ENCODE measurements at regions not wholly inside any gene's neighbourhood (a gene's known extent, or its start where the extent isn't known, plus 50 kb on each side); places are given as distances from the start of the nearest gene placed in this dataset.

DNA sequence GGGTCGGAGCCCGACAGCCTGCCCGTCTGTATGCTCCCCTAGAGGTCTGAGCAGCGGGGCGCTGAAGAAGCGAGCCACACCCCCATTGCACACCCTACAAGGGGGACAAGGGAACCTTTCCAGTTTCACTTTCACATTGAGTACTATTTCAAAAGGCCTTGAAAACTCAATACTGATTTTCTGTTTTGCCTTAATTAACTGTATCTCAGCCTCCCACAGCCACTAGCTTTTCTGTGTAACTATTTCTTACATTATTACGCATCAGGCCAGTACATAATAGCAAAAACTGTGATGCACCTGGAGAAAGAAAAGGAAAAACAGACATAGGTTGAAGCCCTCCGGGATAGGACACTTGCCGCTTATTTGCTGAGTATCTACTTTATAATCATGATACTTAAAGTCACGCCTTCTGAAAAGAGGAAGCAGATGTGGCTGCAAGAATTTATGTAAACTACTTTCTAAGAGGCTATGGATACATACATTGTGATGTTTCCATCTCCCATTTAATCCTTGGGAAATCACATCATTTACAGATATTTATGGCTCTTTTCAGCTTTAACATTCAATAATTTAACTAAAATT is 1719.5 kb downstream of the MRPL39 start:
- TF ChIP-seq, protein P1, sequence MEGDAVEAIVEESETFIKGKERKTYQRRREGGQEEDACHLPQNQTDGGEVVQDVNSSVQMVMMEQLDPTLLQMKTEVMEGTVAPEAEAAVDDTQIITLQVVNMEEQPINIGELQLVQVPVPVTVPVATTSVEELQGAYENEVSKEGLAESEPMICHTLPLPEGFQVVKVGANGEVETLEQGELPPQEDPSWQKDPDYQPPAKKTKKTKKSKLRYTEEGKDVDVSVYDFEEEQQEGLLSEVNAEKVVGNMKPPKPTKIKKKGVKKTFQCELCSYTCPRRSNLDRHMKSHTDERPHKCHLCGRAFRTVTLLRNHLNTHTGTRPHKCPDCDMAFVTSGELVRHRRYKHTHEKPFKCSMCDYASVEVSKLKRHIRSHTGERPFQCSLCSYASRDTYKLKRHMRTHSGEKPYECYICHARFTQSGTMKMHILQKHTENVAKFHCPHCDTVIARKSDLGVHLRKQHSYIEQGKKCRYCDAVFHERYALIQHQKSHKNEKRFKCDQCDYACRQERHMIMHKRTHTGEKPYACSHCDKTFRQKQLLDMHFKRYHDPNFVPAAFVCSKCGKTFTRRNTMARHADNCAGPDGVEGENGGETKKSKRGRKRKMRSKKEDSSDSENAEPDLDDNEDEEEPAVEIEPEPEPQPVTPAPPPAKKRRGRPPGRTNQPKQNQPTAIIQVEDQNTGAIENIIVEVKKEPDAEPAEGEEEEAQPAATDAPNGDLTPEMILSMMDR (conservative IDR thresholded peaks at IDR 0.05; ENCODE audit: low read depth, low read length): no peak
- DNase-seq (ENCODE audit: low read depth): no peak
- H3K4me3 ChIP-seq (ENCODE audit: low read length): no peak overlapping the region

DNA sequence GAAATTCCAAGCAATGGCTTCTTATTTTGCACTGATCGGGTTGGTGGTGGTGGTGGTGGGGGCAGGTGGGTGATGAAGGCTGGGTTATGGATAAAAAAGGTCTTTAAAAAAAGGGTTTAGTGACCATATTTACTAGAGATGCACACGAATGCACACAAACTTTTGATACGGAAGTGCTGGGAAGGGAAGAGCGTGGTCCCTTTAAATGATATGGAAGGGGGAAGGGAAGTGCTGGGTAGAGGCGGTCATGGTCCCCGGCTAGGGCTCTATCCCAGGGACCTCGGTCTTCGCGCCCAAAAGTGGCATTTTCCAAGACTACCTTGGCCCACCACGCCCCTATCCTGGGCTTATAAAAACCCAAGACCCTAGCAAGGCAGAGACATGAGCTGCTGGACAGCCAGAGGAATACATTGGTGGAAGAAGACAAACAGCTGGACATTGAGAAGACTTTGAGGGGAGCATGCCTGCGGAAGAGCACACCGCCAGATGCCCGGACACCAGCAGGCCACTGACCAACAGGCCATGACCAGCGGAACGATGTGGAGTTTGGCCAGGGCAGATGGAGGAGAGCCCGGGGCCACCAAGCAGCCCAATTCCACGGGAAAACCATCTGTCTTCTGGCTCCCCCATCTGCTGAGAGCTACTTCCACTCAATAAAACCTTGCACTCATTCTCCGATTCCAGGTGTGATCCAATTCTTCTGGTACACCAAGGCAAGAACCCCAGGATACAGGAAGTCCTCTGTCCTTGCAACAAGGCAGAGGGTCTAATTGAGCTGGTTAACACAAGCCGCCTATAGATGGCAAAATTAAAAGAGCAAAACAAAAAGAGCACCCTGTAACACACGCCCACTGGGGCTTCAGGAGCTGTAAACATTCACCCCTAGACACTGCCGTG is 1720.2 kb downstream of the MRPL39 start:
- no peak for DNase-seq (ENCODE audit: low read depth)
- H3K4me3 ChIP-seq (ENCODE audit: low read length): no peak overlapping the region
- TF ChIP-seq, protein P1 (conservative IDR thresholded peaks at IDR 0.05; ENCODE audit: low read depth, low read length): no peak

DNA sequence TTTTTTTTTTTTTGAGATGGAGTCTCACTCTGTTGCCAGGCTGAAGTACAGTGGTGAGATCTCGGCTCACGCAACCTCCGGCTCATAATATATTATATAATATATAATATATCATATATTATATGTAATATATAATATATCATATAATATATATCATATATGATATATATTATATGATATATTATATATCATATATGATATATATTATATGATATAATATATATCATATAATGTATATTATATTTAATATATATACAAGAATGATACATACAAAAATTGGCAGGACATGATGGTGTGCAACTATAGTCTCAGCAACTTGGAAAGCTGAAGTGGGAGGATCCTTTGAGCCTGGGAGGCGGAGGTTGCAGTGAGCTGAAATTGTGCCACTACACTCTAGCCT is 1725.5 kb downstream of the MRPL39 start:
- DNase-seq (ENCODE audit: low read depth): no peak
- TF ChIP-seq, protein P1 (conservative IDR thresholded peaks at IDR 0.05; ENCODE audit: low read depth, low read length): no peak
- H3K4me3 ChIP-seq (ENCODE audit: low read length): no peak overlapping the region

DNA sequence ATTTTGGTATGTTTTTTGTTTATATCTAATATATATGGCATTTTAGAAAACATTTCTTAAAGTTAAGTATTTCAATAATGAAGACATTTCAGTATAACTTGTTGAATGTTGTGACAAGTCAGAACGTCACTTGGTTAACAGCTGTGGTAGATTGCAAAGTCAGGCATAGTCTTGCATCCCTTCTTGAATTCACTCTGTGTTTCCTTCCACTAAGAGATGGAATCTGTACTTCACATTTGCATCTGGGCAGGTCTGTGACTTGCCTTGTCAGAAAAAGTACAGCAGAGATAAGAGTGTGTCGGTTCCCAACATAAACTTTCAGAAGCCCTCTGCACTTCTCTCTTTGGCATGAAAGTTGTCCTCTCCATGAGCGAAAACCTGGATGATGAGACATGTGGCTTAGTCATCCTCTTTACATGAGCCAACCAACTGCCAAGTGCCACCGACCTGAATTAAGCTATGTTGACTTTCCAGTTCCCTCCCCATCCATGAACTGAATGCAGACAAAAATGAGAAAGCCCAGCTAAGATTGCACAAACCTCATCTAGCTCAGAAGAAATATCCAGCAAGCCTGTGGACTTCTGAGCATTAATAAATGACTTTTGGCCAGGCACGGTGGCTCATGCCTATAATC is 1730.2 kb downstream of the MRPL39 start:
- TF ChIP-seq, protein P1 (conservative IDR thresholded peaks at IDR 0.05; ENCODE audit: low read depth, low read length): no peak
- no peak for DNase-seq (ENCODE audit: low read depth)
- no peak overlapping the region for H3K4me3 ChIP-seq (ENCODE audit: low read length)

DNA sequence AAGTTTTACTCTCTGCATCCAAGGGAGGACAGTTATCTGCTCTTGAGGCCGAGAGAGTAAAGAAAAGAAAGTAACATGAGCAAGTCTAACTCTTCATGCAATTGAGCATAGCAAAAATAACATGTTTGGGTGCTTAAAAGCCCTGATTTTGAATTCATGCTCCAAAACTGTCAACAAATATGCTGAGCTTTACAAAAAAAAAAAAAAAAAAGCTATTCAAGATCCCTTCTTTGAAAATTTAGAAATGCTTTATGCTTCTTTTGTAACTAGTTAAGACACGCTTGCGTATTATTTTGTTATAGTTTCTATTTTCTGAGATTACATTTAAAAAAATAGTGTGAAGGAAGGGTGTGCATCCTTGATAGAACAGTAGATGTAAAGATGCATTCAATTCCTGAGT is 1733.0 kb downstream of the MRPL39 start:
- H3K4me3 ChIP-seq (ENCODE audit: low read length): no peak overlapping the region
- TF ChIP-seq, protein P1 (conservative IDR thresholded peaks at IDR 0.05; ENCODE audit: low read depth, low read length): no peak
- DNase-seq (ENCODE audit: low read depth): no peak

DNA sequence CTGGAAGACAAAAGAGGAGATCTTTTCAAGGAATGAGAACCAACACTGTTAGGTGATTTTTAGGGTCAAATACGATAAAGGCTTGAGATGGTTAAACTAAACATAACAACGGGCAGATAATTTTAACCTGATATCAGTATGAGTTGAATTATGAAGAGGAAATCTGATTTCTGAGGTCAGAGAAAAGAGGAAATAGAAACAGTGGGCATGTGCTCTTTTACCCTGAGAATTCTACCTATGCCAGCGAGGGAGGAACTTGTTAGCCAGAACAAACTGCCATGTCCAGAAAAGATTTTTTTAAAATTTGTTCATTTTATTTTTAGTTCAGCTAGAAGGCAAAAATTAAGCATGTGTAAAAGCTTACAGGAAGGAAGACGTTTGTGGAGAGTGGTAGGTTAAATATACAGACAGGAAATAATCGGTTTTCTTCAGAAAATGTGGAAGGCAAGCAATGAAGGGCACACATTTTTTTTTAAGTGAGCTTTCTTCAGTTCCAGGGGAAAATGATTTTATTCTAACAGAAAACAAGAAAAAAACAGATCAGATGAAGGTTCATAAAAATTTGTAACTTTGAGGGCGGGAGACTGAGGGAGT is 1745.3 kb downstream of the MRPL39 start:
- no peak for DNase-seq (ENCODE audit: low read depth)
- H3K4me3 ChIP-seq (ENCODE audit: low read length): no peak overlapping the region
- TF ChIP-seq, protein P1 (conservative IDR thresholded peaks at IDR 0.05; ENCODE audit: low read depth, low read length): no peak

Data from retinal pigment epithelial cell (primary cell).